ENCODE measurements at regions not wholly inside any gene's neighbourhood (a gene's known extent, or its start where the extent isn't known, plus 50 kb on each side); places are given as distances from the start of the nearest gene placed in this dataset.

DNA sequence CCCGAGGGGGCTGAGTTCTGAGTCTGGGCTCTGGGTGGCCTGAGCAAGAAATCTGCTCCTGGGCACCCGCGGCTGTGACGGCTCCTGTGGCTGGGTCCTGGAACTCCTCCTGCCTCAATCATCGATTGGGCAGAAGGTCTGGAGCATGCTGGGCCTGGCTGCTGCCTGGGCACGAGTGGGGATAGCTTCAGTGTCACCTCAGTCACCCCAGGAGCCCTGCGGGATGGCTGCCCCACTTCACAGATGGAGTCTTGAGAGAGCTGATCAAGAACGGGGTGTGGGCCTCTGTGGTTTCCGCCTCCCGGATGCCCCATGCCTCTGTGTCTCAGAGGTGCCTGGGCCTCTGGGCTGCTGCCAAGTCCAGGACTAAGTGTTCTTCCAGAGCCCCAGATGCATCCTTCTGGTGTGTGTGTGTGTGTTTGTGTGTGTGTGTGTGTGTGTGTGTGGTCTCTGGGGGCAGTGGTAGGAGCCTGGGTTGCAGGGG, 185.6 kb upstream of the C14orf180 start:
- POLR2A ChIA-PET, result no interaction called here
- Histone ChIP-seq H3K27ac (ENCODE audit: extremely low read depth, low read depth, low read length) (no peak overlapping the region), H3K9me3 (ENCODE audit: control insufficient read depth, insufficient read depth, low read depth, low read length) (no peaks in the 10 kb centered on the region; the same call in 1 of the 2 replicates), H3K4me1 (ENCODE audit: control insufficient read depth, insufficient read depth, low read length) (no peaks in the 10 kb centered on the region), H3K36me3 (ENCODE audit: control insufficient read depth in 2 of 2, insufficient read depth in 1 of 2, low read length in 2 of 2) (no peaks in the 10 kb centered on the region), H3K4me3 (ENCODE audit: low read depth, low read length) (no peak overlapping the region)
- CTCF ChIA-PET, result interaction anchor here (0.7 kb wide), 1 partner anchor 394 kb away, joined by 3 read pairs; no protein-coding TSS in a partner anchor
- TF ChIP-seq RBAK (tag by site-specific recombination; IDR thresholded peaks at IDR 0.05) (no peak), WT1 (tag by site-specific recombination; IDR thresholded peaks at IDR 0.05) (no peak), ZNF555 (tag by site-specific recombination; conservative IDR thresholded peaks at IDR 0.05) (no peak), ZNF133 (tag by site-specific recombination; IDR thresholded peaks at IDR 0.05) (no peak), ZNF341 (tag by site-specific recombination; IDR thresholded peaks at IDR 0.05; ENCODE audit: low read depth) (no peak), ZNF792 (tag by site-specific recombination; IDR thresholded peaks at IDR 0.05) (no peak), ZNF776 (tag by site-specific recombination; IDR thresholded peaks at IDR 0.05; ENCODE audit: borderline replicate concordance) (no peak), ZNF645 (tag by site-specific recombination; IDR thresholded peaks at IDR 0.05) (no peak), TRIM28 (IDR thresholded peaks at IDR 0.05; ENCODE audit: borderline replicate concordance, low read length) (no peak), ZNF785 (tag by site-specific recombination; IDR thresholded peaks at IDR 0.05) (no peak), PRDM10 (tag by site-specific recombination; IDR thresholded peaks at IDR 0.05) (no peak), ZNF473 (tag by site-specific recombination; IDR thresholded peaks at IDR 0.05) (no peak), OVOL3 (tag by site-specific recombination; IDR thresholded peaks at IDR 0.05) (no peak), SCRT2 (tag by site-specific recombination; IDR thresholded peaks at IDR 0.05) (no peak), ZNF571 (tag by site-specific recombination; IDR thresholded peaks at IDR 0.05) (no peak), SCRT1 (tag by site-specific recombination; IDR thresholded peaks at IDR 0.05; ENCODE audit: borderline replicate concordance) (no peak), ZBTB26 (tag by site-specific recombination; optimal IDR thresholded peaks at IDR 0.05) (no peak)
- TF ChIP-seq, protein P1, sequence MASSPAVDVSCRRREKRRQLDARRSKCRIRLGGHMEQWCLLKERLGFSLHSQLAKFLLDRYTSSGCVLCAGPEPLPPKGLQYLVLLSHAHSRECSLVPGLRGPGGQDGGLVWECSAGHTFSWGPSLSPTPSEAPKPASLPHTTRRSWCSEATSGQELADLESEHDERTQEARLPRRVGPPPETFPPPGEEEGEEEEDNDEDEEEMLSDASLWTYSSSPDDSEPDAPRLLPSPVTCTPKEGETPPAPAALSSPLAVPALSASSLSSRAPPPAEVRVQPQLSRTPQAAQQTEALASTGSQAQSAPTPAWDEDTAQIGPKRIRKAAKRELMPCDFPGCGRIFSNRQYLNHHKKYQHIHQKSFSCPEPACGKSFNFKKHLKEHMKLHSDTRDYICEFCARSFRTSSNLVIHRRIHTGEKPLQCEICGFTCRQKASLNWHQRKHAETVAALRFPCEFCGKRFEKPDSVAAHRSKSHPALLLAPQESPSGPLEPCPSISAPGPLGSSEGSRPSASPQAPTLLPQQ (tag by site-specific recombination; IDR thresholded peaks at IDR 0.05), result no peak

- CTCF ChIA-PET, result no interaction called here
- no peak overlapping the region for H3K27ac ChIP-seq (ENCODE audit: extremely low read depth, low read depth, low read length)
- POLR2A ChIA-PET, result no interaction called here
- TF ChIP-seq MZF1 (tag by site-specific recombination; IDR thresholded peaks at IDR 0.05; ENCODE audit: borderline replicate concordance) (no peak), BCL11A (tag by site-specific recombination; IDR thresholded peaks at IDR 0.05; ENCODE audit: low read depth) (no peak), KLF7 (tag by site-specific recombination; IDR thresholded peaks at IDR 0.05; ENCODE audit: borderline replicate concordance) (no peak), ZNF23 (tag by site-specific recombination; IDR thresholded peaks at IDR 0.05; ENCODE audit: borderline replicate concordance) (no peak), ZNF423 (tag by site-specific recombination; IDR thresholded peaks at IDR 0.05) (no peak)
- TF ChIP-seq, protein P2, sequence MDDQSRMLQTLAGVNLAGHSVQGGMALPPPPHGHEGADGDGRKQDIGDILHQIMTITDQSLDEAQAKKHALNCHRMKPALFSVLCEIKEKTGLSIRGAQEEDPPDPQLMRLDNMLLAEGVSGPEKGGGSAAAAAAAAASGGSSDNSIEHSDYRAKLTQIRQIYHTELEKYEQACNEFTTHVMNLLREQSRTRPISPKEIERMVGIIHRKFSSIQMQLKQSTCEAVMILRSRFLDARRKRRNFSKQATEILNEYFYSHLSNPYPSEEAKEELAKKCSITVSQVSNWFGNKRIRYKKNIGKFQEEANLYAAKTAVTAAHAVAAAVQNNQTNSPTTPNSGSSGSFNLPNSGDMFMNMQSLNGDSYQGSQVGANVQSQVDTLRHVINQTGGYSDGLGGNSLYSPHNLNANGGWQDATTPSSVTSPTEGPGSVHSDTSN (CRISPR knock-in tag; IDR thresholded peaks at IDR 0.05), result no peak
- TF ChIP-seq, protein P3, sequence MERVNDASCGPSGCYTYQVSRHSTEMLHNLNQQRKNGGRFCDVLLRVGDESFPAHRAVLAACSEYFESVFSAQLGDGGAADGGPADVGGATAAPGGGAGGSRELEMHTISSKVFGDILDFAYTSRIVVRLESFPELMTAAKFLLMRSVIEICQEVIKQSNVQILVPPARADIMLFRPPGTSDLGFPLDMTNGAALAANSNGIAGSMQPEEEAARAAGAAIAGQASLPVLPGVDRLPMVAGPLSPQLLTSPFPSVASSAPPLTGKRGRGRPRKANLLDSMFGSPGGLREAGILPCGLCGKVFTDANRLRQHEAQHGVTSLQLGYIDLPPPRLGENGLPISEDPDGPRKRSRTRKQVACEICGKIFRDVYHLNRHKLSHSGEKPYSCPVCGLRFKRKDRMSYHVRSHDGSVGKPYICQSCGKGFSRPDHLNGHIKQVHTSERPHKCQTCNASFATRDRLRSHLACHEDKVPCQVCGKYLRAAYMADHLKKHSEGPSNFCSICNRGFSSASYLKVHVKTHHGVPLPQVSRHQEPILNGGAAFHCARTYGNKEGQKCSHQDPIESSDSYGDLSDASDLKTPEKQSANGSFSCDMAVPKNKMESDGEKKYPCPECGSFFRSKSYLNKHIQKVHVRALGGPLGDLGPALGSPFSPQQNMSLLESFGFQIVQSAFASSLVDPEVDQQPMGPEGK (tag by site-specific recombination; IDR thresholded peaks at IDR 0.05), result no peak
These were observed 185.1 kb upstream of the C14orf180 start for GRCh38 chr14:104394409-104394851.

More at GRCh38 chr14:104394409-104394851, 185.1 kb upstream of the C14orf180 start:
- Histone ChIP-seq H3K36me3 (ENCODE audit: control insufficient read depth in 2 of 2, insufficient read depth in 1 of 2, low read length in 2 of 2) (no peaks in the 10 kb centered on the region), H3K4me3 (ENCODE audit: low read depth, low read length) (no peak overlapping the region), H3K9me3 (ENCODE audit: control insufficient read depth, insufficient read depth, low read depth, low read length) (no peaks in the 10 kb centered on the region; the same call in 1 of the 2 replicates), H3K4me1 (ENCODE audit: control insufficient read depth, insufficient read depth, low read length) (no peaks in the 10 kb centered on the region)

Measured in HEK293 (cell line).